PC-9 (cell line): ENCODE measurements at regions not wholly inside any gene's neighbourhood (a gene's known extent, or its start where the extent isn't known, plus 50 kb on each side); places are given as distances from the start of the nearest gene placed in this dataset.
"Not testable (repeated sequence)": the region's sequence is repeated elsewhere in the genome, so short reads cannot be mapped to it uniquely, and the experiment has no call there.

Experiments used
- EZH2 ChIP-seq: fragments of 200-600 bp; sonication (generic); IDR thresholded peaks from 2 replicates; pipeline ENCODE4 v1.8.0; 2017; ENCODE audit warnings: antibody characterized with exemption, low read depth
- TF ChIP-seq, protein P1 (sequence below): fragments of 200-600 bp; sonication (generic); conservative IDR thresholded peaks from 2 replicates; pipeline ENCODE4 v1.6.1; 2017; ENCODE audit warnings: mixed run types, antibody characterized with exemption, mild to moderate bottlenecking, moderate library complexity

DNA sequence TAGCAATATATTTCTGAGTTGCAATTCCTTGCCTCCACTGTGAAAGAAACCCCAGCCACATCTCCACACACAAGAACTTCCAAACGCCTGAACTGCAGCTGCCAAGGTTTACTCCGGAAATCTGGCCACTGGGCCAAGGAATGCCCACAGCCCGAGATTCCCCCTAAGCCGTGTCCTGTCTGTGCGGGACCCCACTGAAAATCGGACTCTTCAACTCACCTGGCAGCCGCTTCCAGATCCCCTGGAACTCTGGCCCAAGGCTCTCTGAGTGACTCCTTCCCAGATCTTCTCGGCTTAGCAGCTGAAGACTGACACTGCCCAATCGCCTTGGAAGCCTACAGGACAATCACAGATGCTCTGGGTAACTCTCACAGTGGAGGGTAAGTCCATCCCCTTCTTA, 256.3 kb upstream of the GULP1 start:
- TF ChIP-seq, protein P1, sequence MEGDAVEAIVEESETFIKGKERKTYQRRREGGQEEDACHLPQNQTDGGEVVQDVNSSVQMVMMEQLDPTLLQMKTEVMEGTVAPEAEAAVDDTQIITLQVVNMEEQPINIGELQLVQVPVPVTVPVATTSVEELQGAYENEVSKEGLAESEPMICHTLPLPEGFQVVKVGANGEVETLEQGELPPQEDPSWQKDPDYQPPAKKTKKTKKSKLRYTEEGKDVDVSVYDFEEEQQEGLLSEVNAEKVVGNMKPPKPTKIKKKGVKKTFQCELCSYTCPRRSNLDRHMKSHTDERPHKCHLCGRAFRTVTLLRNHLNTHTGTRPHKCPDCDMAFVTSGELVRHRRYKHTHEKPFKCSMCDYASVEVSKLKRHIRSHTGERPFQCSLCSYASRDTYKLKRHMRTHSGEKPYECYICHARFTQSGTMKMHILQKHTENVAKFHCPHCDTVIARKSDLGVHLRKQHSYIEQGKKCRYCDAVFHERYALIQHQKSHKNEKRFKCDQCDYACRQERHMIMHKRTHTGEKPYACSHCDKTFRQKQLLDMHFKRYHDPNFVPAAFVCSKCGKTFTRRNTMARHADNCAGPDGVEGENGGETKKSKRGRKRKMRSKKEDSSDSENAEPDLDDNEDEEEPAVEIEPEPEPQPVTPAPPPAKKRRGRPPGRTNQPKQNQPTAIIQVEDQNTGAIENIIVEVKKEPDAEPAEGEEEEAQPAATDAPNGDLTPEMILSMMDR = not testable (repeated sequence)
- TF ChIP-seq EZH2 = not testable (repeated sequence)
